ENCODE measurements at regions not wholly inside any gene's neighbourhood (a gene's known extent, or its start where the extent isn't known, plus 50 kb on each side); places are given as distances from the start of the nearest gene placed in this dataset.

DNA sequence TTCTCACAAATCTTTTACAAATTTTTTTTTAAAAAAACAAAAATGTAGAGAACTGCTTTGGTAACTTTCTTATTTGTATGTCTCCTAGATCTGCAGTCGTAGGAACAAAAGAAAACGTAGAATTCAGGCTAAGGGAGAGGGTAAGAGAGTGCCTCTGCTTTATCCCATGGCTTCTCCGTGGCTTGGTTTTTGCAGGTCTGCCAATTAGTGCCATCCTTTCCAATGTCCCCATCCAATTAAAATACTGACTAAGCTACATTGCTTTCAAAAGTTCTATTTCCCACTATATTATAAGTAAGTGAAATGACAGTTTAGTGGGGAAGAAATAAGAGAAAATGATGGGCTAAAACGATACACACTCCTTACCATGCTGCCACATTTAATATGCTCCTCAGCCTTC is 209.3 kb downstream of the CRPPA start:
- no peak for DNase-seq (ENCODE audit: extremely low read depth, low read depth)
- TF ChIP-seq, protein P1, sequence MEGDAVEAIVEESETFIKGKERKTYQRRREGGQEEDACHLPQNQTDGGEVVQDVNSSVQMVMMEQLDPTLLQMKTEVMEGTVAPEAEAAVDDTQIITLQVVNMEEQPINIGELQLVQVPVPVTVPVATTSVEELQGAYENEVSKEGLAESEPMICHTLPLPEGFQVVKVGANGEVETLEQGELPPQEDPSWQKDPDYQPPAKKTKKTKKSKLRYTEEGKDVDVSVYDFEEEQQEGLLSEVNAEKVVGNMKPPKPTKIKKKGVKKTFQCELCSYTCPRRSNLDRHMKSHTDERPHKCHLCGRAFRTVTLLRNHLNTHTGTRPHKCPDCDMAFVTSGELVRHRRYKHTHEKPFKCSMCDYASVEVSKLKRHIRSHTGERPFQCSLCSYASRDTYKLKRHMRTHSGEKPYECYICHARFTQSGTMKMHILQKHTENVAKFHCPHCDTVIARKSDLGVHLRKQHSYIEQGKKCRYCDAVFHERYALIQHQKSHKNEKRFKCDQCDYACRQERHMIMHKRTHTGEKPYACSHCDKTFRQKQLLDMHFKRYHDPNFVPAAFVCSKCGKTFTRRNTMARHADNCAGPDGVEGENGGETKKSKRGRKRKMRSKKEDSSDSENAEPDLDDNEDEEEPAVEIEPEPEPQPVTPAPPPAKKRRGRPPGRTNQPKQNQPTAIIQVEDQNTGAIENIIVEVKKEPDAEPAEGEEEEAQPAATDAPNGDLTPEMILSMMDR (IDR thresholded peaks at IDR 0.05; ENCODE audit: low read depth, low read length), result no peak

DNA sequence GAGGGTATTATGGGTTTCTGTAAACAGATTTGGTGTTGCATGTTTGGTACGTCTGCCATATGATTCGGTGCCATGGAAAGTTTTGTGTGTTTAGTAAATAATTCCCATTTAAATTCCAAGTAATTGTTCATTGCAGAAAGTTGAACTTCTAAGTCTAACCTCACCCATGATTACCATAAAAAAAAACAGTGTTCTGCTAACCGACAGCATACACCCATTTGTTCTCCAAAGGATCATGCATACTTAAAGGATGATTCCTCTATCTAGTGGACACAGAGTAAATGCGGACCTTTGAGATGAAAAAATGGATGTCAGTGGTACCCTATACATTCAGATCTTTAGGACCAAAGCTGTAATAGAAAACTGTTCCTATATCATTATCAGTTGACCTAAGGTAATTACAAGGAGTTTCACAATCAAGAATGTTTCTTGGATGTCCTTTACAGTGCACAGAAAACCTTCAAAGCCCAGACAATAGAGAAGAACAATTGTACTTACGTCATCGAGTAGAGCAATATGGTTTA is 209.9 kb downstream of the CRPPA start:
- TF ChIP-seq, protein P1 (IDR thresholded peaks at IDR 0.05; ENCODE audit: low read depth, low read length), result no peak
- DNase-seq (ENCODE audit: extremely low read depth, low read depth), result no peak

DNA sequence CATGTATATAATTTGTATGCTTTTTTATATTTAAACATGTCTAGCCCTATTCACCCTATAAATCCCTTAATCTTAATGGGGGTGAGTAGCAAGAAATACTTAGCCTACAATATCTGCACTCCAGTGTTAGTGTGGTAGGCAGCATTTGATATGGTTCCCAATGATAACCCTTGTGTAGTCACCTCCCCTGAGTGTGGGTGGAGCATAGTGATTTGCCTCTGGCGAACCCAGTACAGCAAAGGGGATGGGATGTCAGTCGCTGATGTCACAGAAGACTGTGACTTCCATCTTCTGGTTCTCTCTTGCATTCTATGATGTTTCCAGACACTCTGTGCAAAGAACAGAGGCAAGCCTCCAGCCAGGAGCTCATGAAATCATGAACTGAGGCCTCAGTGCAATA is 211.2 kb downstream of the CRPPA start:
- DNase-seq (ENCODE audit: extremely low read depth, low read depth), result no peak
- TF ChIP-seq, protein P1 (IDR thresholded peaks at IDR 0.05; ENCODE audit: low read depth, low read length), result no peak

DNA sequence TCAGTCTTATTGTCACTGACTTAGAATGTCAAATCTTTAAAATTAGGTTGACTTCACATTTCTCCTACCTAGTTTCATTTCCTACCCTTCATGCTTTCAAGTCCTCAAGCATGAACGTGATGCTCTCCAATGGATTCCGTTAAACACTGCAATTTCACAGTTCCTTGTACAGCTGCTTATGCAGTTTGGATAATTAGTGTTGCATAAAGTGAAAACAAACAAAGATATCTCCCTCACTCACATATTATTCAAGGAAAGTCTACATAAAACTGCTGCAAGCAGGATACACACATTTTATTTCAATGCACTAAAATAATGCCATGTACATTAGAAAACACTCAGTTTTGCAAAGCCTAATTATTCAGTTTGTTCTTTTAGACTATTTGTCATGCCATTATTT is 214.0 kb downstream of the CRPPA start:
- TF ChIP-seq, protein P1 (IDR thresholded peaks at IDR 0.05; ENCODE audit: low read depth, low read length), result no peak

DNA sequence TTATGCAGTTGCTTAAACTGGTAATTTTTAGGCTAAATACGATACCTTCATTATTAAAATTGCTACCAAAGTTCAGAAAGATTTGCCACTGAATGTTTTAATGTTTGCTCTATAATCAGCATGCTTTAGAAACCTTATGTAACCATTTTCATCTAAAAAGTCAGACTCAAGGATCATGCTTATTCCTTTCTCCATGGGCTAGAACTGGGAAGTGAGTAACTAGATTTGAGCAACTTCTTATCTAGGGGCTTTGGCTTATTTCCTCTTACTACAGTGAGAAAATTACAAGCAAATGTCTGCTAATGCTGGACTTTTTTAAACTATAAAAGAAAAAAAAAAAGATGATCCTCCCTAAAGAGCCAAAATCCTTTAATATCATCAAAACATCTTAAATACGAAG is 215.9 kb downstream of the CRPPA start:
- TF ChIP-seq, protein P1 (IDR thresholded peaks at IDR 0.05; ENCODE audit: low read depth, low read length), result no peak
- DNase-seq (ENCODE audit: extremely low read depth, low read depth), result no peak

More for the DNA sequence above, 214.0 kb downstream of the CRPPA start:
- no peak for DNase-seq (ENCODE audit: extremely low read depth, low read depth)

DNA sequence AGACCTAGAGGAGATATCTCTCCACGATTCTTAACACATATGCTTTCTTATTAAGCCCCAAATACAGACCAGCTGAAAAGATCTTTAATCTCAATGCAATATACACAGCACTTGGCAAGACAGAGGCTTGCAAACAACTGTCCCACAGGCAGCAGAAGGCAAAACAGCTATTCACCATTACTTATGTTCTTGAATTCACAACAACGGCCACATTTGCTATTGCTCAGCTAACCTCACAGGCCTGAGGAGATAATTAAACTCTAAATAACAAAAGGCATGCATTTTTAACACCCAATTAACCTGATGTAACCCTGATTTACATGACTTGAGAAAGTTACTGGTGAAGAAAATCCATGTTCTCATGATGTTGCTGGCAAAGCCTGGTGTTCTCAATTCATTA is 216.4 kb downstream of the CRPPA start:
- TF ChIP-seq, protein P1 (IDR thresholded peaks at IDR 0.05; ENCODE audit: low read depth, low read length), result no peak

DNA sequence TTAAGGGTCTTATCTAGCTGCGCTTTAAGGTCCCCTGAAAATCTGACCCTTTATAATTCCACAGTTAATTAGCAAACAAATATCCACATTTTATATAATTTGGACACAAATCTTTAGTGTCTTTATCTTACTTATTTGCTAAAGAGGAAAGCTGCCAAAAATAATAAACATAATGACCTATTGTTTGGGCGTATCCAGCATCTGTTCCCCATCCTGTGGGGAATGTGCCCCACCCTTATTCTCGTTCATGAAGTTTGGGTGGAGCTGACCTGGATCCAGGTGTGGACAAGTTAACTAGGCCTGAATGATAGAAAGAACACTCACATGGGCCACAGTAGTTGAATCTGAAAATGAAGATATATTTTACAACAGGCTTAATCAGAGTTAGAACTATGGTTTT is 218.3 kb downstream of the CRPPA start:
- DNase-seq (ENCODE audit: extremely low read depth, low read depth), result no peak
- TF ChIP-seq, protein P1 (IDR thresholded peaks at IDR 0.05; ENCODE audit: low read depth, low read length), result no peak

More for the DNA sequence above, 216.4 kb downstream of the CRPPA start:
- DNase-seq (ENCODE audit: extremely low read depth, low read depth), result no peak
